HEK293 (cell line): ENCODE measurements at regions not wholly inside any gene's neighbourhood (a gene's known extent, or its start where the extent isn't known, plus 50 kb on each side); places are given as distances from the start of the nearest gene placed in this dataset.

Experiments used
- CTCF ChIA-PET: fragments of 350-600 bp; formaldehyde crosslinking; extraction: SDS; loops from one replicate; lab custom pipeline; 2021; ENCODE audit warnings: antibody characterized with exemption; lab: Yijun Ruan, JAX
- POLR2A ChIA-PET: fragments of 300-600 bp; formaldehyde crosslinking; extraction: SDS; loops from one replicate; lab custom pipeline; 2020; ENCODE audit warnings: antibody characterized with exemption, inconsistent platforms; lab: Yijun Ruan, JAX
- H3K27ac ChIP-seq: fragments of 200-500 bp; sonication (Bioruptor generic); 2 replicates; pipeline ENCODE4 v1.5.1; 2014; ENCODE audit warnings: low read depth, low read length, control low read depth, inconsistent platforms; ENCODE audit errors: extremely low read depth
- H3K36me3 ChIP-seq, 2 experiments: fragments of 200-500 bp in 1 of 2; sonication (Bioruptor generic) in 1 of 2; 1 replicate in 1 of 2; 2 replicates in 1 of 2; pipeline ENCODE4 v1.5.1; 2014 to 2017; ENCODE audit warnings: inconsistent platforms in 2 of 2, low read length in 2 of 2; ENCODE audit not compliant: control insufficient read depth in 2 of 2, insufficient read depth in 1 of 2
- H3K4me1 ChIP-seq: fragments of 200-500 bp; sonication (Bioruptor generic); 2 replicates; pipeline ENCODE4 v1.5.1; 2014; ENCODE audit warnings: mild to moderate bottlenecking, low read length, inconsistent platforms; ENCODE audit not compliant: control insufficient read depth, insufficient read depth
- H3K4me3 ChIP-seq: 2 replicates; pipeline ENCODE4 v1.5.1; 2011; ENCODE audit warnings: low read depth, mild to moderate bottlenecking, control low read depth, low read length, moderate library complexity
- H3K9me3 ChIP-seq: fragments of 200-500 bp; sonication (Bioruptor generic); 2 replicates; pipeline ENCODE4 v1.5.1; 2014; ENCODE audit warnings: low read depth, low read length, inconsistent platforms; ENCODE audit not compliant: control insufficient read depth, insufficient read depth
- IKZF3 ChIP-seq: fragments of 450-650 bp; IDR thresholded peaks from 2 replicates; pipeline ENCODE4 v1.5.0; 2018; ENCODE audit warnings: missing biosample characterization, mild to moderate bottlenecking, missing genetic modification characterization, moderate library complexity
- MEIS1 ChIP-seq: sonication (generic); formaldehyde crosslinking; IDR thresholded peaks from 2 replicates; pipeline ENCODE4 v1.8.1; 2022; ENCODE audit warnings: missing genetic modification reagents, mild to moderate bottlenecking, borderline replicate concordance
- OSR2 ChIP-seq: fragments of 450-650 bp; formaldehyde crosslinking; IDR thresholded peaks from 2 replicates; pipeline ENCODE4 v1.5.1; 2016; ENCODE audit warnings: missing biosample characterization, missing genetic modification characterization
- TCF7L2 ChIP-seq: IDR thresholded peaks from 2 replicates; pipeline ENCODE4 v1.6.1; 2011; ENCODE audit warnings: low read depth, mild to moderate bottlenecking, inconsistent platforms, low read length, moderate library complexity, borderline replicate concordance
- YY2 ChIP-seq: fragments of 450-650 bp; formaldehyde crosslinking; IDR thresholded peaks from 2 replicates; pipeline ENCODE4 v1.5.1; 2016; ENCODE audit warnings: missing biosample characterization, missing genetic modification characterization
- ZBTB20 ChIP-seq: fragments of 450-650 bp; formaldehyde crosslinking; IDR thresholded peaks from 2 replicates; pipeline ENCODE4 v1.5.1; 2016; ENCODE audit warnings: missing biosample characterization, missing genetic modification characterization
- ZNF202 ChIP-seq: fragments of 450-650 bp; formaldehyde crosslinking; IDR thresholded peaks from 2 replicates; pipeline ENCODE4 v1.5.1; 2016; ENCODE audit warnings: missing biosample characterization, missing genetic modification characterization, borderline replicate concordance
- ZNF248 ChIP-seq: fragments of 450-650 bp; formaldehyde crosslinking; IDR thresholded peaks from 2 replicates; pipeline ENCODE4 v1.5.1; 2017; ENCODE audit warnings: missing biosample characterization, missing genetic modification characterization
- ZNF37A ChIP-seq: fragments of 450-650 bp; IDR thresholded peaks from 2 replicates; pipeline ENCODE4 v1.5.1; 2018; ENCODE audit warnings: missing biosample characterization, missing genetic modification characterization
- ZNF48 ChIP-seq: fragments of 450-650 bp; formaldehyde crosslinking; IDR thresholded peaks from 2 replicates; pipeline ENCODE4 v1.5.1; 2016; ENCODE audit warnings: missing biosample characterization, missing genetic modification characterization
- ZNF560 ChIP-seq: fragments of 450-650 bp; formaldehyde crosslinking; IDR thresholded peaks from 2 replicates; pipeline ENCODE4 v1.5.1; 2017; ENCODE audit warnings: missing biosample characterization, missing genetic modification characterization, borderline replicate concordance
- ZNF561 ChIP-seq: fragments of 450-650 bp; IDR thresholded peaks from 2 replicates; pipeline ENCODE4 v1.5.1; 2018; ENCODE audit warnings: missing biosample characterization, missing genetic modification characterization, borderline replicate concordance
- ZNF571 ChIP-seq: fragments of 450-650 bp; formaldehyde crosslinking; IDR thresholded peaks from 2 replicates; pipeline ENCODE4 v1.5.0; 2017; ENCODE audit warnings: missing biosample characterization, missing genetic modification characterization
- ZNF670 ChIP-seq: fragments of 450-650 bp; formaldehyde crosslinking; IDR thresholded peaks from 2 replicates; pipeline ENCODE4 v1.5.1; 2016; ENCODE audit warnings: missing biosample characterization, missing genetic modification characterization, low read depth
- TF ChIP-seq, protein P1 (sequence below): fragments of 450-650 bp; formaldehyde crosslinking; IDR thresholded peaks from 2 replicates; pipeline ENCODE4 v1.5.1; 2016; ENCODE audit warnings: missing biosample characterization, missing genetic modification characterization
- TF ChIP-seq, protein P2 (sequence below): fragments of 450-650 bp; formaldehyde crosslinking; IDR thresholded peaks from 2 replicates; pipeline ENCODE4 v1.5.1; 2017; ENCODE audit warnings: missing biosample characterization, missing genetic modification characterization
- TF ChIP-seq, protein P3 (sequence below): fragments of 450-650 bp; formaldehyde crosslinking; IDR thresholded peaks from 2 replicates; pipeline ENCODE4 v1.5.1; 2016; ENCODE audit warnings: missing biosample characterization, missing genetic modification characterization, low read depth
- TF ChIP-seq, protein P4 (sequence below): fragments of 450-650 bp; formaldehyde crosslinking; IDR thresholded peaks from 2 replicates; pipeline ENCODE4 v1.5.1; 2016; ENCODE audit warnings: missing biosample characterization, missing genetic modification characterization
- TF ChIP-seq, protein P5 (sequence below): fragments of 450-650 bp; formaldehyde crosslinking; IDR thresholded peaks from 2 replicates; pipeline ENCODE4 v1.5.1; 2016; ENCODE audit warnings: missing biosample characterization, missing genetic modification characterization

DNA sequence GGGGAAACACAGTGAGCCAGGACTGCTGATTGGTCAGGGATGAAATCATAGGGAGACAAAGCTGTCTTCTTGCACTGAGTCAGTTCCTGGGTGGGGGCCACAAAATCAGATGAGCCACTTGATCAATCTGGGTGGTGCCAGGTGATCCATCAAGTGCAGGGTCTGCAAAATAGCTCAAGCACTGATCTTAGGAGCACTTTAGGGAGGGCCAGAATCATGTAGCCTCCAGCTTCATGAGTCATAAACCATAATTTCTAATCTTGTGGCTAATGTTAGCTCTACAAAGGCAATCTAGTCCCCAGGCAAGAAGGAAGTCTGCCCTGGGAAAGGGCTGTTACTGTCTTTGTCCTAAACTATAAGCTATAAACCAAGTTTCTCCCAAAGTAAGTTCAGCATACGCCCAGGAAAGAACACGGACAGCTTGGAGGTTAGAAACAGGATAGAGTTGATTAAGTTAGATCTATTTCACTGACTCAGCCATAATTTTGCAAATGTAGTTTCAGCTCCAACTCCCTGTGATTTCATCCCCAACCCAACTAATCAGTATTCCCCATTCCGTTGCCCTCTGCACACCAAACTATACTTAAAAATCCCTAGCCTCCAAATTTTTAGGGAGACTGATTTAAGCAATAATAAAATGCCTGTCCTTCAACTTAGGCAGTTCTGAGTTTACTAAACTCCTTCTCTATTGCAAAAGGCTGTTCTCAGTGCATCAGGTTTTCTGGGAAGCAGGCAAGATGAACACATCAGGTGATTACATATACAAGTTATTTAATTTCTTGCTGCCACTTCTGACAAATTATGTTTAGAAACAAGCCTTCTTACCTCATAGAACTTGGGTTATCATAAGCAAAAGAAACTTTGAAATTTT is 226.9 kb upstream of the SPOPL start:
- no peak for TF ChIP-seq YY2 (tag by site-specific recombination)
- no peak for TF ChIP-seq MEIS1
- no peak for TF ChIP-seq ZNF202
- TF ChIP-seq ZNF560 (tag by site-specific recombination): no peak
- TF ChIP-seq ZNF48 (tag by site-specific recombination): no peak
- TF ChIP-seq, protein P1, sequence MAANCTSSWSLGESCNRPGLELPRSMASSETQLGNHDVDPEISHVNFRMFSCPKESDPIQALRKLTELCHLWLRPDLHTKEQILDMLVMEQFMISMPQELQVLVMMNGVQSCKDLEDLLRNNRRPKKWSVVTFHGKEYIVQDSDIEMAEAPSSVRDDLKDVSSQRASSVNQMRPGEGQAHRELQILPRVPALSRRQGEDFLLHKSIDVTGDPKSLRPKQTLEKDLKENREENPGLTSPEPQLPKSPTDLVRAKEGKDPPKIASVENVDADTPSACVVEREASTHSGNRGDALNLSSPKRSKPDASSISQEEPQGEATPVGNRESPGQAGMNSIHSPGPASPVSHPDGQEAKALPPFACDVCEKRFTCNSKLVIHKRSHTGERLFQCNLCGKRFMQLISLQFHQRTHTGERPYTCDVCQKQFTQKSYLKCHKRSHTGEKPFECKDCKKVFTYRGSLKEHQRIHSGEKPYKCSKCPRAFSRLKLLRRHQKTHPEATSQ: no peak
- TF ChIP-seq, protein P2, sequence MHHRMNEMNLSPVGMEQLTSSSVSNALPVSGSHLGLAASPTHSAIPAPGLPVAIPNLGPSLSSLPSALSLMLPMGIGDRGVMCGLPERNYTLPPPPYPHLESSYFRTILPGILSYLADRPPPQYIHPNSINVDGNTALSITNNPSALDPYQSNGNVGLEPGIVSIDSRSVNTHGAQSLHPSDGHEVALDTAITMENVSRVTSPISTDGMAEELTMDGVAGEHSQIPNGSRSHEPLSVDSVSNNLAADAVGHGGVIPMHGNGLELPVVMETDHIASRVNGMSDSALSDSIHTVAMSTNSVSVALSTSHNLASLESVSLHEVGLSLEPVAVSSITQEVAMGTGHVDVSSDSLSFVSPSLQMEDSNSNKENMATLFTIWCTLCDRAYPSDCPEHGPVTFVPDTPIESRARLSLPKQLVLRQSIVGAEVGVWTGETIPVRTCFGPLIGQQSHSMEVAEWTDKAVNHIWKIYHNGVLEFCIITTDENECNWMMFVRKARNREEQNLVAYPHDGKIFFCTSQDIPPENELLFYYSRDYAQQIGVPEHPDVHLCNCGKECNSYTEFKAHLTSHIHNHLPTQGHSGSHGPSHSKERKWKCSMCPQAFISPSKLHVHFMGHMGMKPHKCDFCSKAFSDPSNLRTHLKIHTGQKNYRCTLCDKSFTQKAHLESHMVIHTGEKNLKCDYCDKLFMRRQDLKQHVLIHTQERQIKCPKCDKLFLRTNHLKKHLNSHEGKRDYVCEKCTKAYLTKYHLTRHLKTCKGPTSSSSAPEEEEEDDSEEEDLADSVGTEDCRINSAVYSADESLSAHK (tag by site-specific recombination): no peak
- H3K36me3 ChIP-seq: no peaks in the 10 kb centered on the region
- ChIA-PET POLR2A (no interaction called here), CTCF (interaction anchor here (0.6 kb wide), 2 partner anchors 99 to 190 kb away, joined by 4 to 5 read pairs; no protein-coding TSS in a partner anchor)
- H3K27ac ChIP-seq: no peak overlapping the region
- no peaks in the 10 kb centered on the region for H3K9me3 ChIP-seq
- H3K4me1 ChIP-seq: peaks cover 17% of the 10 kb centered on the region
- H3K4me3 ChIP-seq: no peak overlapping the region

DNA sequence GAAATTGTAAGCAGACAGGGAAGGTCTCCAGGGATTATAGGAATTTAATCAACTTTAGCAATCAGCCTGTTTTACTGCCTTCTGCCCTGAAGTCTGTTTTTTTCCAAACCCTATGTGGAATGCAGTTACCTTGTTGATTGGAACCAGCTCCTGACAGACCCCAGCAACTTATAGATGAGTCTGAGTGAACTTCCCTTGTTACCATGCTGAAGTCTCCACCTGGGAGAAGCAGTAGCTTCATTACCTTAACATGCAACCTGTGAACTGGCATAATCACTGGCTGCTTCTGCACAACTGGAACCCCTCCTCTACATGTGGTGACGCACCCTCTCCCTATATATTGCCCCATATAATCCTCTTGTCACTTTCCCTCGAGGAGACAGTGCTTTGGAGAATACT is 226.3 kb upstream of the SPOPL start:
- ChIA-PET POLR2A (no interaction called here), CTCF (interaction anchor here (0.6 kb wide), 1 partner anchor 98 kb away, joined by 4 read pairs; no protein-coding TSS in a partner anchor)
- H3K27ac ChIP-seq: no peak overlapping the region
- no peaks in the 10 kb centered on the region for H3K36me3 ChIP-seq
- H3K4me3 ChIP-seq: no peak overlapping the region
- H3K4me1 ChIP-seq: peaks cover 17% of the 10 kb centered on the region
- no peak for TF ChIP-seq ZNF248 (tag by site-specific recombination)
- no peak for TF ChIP-seq OSR2 (tag by site-specific recombination)
- TF ChIP-seq ZNF561: no peak
- TF ChIP-seq ZNF571 (tag by site-specific recombination): no peak
- TF ChIP-seq ZBTB20 (tag by site-specific recombination): no peak
- TF ChIP-seq, protein P3, sequence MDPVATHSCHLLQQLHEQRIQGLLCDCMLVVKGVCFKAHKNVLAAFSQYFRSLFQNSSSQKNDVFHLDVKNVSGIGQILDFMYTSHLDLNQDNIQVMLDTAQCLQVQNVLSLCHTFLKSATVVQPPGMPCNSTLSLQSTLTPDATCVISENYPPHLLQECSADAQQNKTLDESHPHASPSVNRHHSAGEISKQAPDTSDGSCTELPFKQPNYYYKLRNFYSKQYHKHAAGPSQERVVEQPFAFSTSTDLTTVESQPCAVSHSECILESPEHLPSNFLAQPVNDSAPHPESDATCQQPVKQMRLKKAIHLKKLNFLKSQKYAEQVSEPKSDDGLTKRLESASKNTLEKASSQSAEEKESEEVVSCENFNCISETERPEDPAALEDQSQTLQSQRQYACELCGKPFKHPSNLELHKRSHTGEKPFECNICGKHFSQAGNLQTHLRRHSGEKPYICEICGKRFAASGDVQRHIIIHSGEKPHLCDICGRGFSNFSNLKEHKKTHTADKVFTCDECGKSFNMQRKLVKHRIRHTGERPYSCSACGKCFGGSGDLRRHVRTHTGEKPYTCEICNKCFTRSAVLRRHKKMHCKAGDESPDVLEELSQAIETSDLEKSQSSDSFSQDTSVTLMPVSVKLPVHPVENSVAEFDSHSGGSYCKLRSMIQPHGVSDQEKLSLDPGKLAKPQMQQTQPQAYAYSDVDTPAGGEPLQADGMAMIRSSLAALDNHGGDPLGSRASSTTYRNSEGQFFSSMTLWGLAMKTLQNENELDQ (tag by site-specific recombination): no peak
- TF ChIP-seq, protein P4, sequence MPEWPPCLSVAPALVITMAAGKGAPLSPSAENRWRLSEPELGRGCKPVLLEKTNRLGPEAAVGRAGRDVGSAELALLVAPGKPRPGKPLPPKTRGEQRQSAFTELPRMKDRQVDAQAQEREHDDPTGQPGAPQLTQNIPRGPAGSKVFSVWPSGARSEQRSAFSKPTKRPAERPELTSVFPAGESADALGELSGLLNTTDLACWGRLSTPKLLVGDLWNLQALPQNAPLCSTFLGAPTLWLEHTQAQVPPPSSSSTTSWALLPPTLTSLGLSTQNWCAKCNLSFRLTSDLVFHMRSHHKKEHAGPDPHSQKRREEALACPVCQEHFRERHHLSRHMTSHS: no peak
- no peaks in the 10 kb centered on the region for H3K9me3 ChIP-seq

DNA sequence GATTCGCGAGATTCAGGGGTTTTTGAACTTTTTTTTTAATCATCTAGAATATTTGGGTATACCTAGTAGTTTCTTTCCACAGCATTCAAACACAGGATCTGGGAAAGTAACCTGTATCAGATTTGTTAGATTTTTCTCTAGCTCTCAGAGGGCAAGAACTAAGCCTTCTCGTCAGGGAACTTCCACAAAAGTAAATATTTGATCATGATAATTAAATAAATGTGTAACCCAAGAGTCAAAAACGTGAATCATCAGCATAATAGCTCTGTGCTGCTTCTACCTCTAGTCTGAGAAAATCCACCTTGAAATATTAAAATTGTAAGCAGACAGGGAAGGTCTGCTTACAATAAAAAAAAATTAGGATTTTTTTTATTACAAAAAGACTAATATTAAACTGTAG is 225.7 kb upstream of the SPOPL start:
- Histone ChIP-seq H3K36me3 (no peaks in the 10 kb centered on the region), H3K9me3 (no peaks in the 10 kb centered on the region), H3K4me1 (peaks cover 17% of the 10 kb centered on the region), H3K4me3 (no peak overlapping the region), H3K27ac (no peak overlapping the region)
- POLR2A ChIA-PET: no interaction called here
- CTCF ChIA-PET: no interaction called here
- no peak for TF ChIP-seq IKZF3 (tag by site-specific recombination)
- TF ChIP-seq ZNF37A (tag by site-specific recombination): no peak
- TF ChIP-seq TCF7L2: no peak
- TF ChIP-seq, protein P5, sequence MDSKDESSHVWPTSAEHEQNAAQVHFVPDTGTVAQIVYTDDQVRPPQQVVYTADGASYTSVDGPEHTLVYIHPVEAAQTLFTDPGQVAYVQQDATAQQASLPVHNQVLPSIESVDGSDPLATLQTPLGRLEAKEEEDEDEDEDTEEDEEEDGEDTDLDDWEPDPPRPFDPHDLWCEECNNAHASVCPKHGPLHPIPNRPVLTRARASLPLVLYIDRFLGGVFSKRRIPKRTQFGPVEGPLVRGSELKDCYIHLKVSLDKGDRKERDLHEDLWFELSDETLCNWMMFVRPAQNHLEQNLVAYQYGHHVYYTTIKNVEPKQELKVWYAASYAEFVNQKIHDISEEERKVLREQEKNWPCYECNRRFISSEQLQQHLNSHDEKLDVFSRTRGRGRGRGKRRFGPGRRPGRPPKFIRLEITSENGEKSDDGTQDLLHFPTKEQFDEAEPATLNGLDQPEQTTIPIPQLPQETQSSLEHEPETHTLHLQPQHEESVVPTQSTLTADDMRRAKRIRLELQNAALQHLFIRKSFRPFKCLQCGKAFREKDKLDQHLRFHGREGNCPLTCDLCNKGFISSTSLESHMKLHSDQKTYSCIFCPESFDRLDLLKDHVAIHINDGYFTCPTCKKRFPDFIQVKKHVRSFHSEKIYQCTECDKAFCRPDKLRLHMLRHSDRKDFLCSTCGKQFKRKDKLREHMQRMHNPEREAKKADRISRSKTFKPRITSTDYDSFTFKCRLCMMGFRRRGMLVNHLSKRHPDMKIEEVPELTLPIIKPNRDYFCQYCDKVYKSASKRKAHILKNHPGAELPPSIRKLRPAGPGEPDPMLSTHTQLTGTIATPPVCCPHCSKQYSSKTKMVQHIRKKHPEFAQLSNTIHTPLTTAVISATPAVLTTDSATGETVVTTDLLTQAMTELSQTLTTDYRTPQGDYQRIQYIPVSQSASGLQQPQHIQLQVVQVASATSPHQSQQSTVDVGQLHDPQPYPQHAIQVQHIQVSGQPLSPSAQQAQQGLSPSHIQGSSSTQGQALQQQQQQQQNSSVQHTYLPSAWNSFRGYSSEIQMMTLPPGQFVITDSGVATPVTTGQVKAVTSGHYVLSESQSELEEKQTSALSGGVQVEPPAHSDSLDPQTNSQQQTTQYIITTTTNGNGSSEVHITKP (tag by site-specific recombination): no peak
- no peak for TF ChIP-seq ZNF670 (tag by site-specific recombination)
